HCT116 (cell line): ENCODE measurements at regions not wholly inside any gene's neighbourhood (a gene's known extent, or its start where the extent isn't known, plus 50 kb on each side); places are given as distances from the start of the nearest gene placed in this dataset.

ENCODE experiments used
- ATAC-seq: fragments of 200-7000 bp; cut with Tn5 transposase; 2 replicates; pipeline ENCODE4 v1.9.1; 2020; ENCODE audit warnings: mild to moderate bottlenecking, moderate library complexity
- BruUV-seq: library from RNA; stranded (reverse); fragments of 400-500 nt; replicated peaks from 2 replicates; lab custom pipeline; 2021; lab: Mats Ljungman, UMichigan
- CTCF ChIA-PET: fragments of 300-600 bp; sonication (Branson Sonifier 250); formaldehyde crosslinking; loops from one replicate; lab custom pipeline; 2021; ENCODE audit warnings: antibody characterized with exemption; lab: Charles Lee
- POLR2A ChIA-PET: fragments of 300-600, 350-600 bp; sonication (Branson Sonifier 250); formaldehyde crosslinking; loops from one replicate; lab custom pipeline; 2021; ENCODE audit warnings: antibody characterized with exemption; lab: Charles Lee
- RAD21 ChIA-PET, 2 experiments: fragments of 300-600 bp; sonication (Branson Sonifier 250); formaldehyde crosslinking; loops; one replicate each; lab custom pipeline; 2023; ENCODE audit warnings: low total read pairs in 2 of 2; ENCODE audit not compliant: uncharacterized antibody in 2 of 2, unreplicated experiment in 2 of 2, low non-redundant PET in 1 of 2; lab: Charles Lee
- DNase-seq: peaks from one replicate; pipeline ENCODE4 v3.0.0-alpha.2; 2010; ENCODE audit warnings: low read depth, low spot score
- H2AFZ ChIP-seq: fragments of 200-600 bp; shearing (Covaris generic), sonication (generic); 2 replicates; pipeline ENCODE4 v1.6.1; 2017; ENCODE audit warnings: low read depth, mixed run types, mixed read lengths, antibody characterized with exemption, low read length; ENCODE audit not compliant: poor library complexity, severe bottlenecking
- H3K27ac ChIP-seq: 2 replicates; pipeline ENCODE4 v1.5.1; 2012; ENCODE audit warnings: low read depth, low read length
- H3K27me3 ChIP-seq: fragments of 200-600 bp; sonication (generic); 2 replicates; pipeline ENCODE4 v1.6.1; 2016; ENCODE audit warnings: mixed run types, low read length, mixed read lengths; ENCODE audit not compliant: insufficient read depth
- H3K36me3 ChIP-seq, 2 experiments: fragments of 200-500 bp in 1 of 2; fragments of 200-600 bp in 1 of 2; sonication (Bioruptor generic) in 1 of 2; sonication (generic) in 1 of 2; 2 replicates each; pipeline versions ENCODE4 v1.5.1 to v1.6.1; 2014 to 2016; ENCODE audit warnings: low read length in 2 of 2, inconsistent platforms in 1 of 2, mixed read lengths in 1 of 2, mixed run types in 1 of 2; ENCODE audit not compliant: insufficient read depth in 2 of 2, control insufficient read depth in 1 of 2
- H3K4me1 ChIP-seq, 2 experiments: fragments of 200-600 bp in 1 of 2; sonication (generic) in 1 of 2; 2 replicates each; pipeline versions ENCODE4 v1.5.1 to v1.6.1; 2012 to 2017; ENCODE audit warnings: low read length in 2 of 2, inconsistent platforms in 1 of 2, mild to moderate bottlenecking in 1 of 2, mixed read lengths in 1 of 2, mixed run types in 1 of 2, moderate library complexity in 1 of 2; ENCODE audit not compliant: insufficient read depth in 2 of 2, control insufficient read depth in 1 of 2
- H3K4me2 ChIP-seq: fragments of 200-600 bp; sonication (generic); 2 replicates; pipeline ENCODE4 v1.6.1; 2017; ENCODE audit warnings: mixed run types, low read length, mixed read lengths
- H3K4me3 ChIP-seq, 2 experiments: fragments of 200-600 bp in 1 of 2; sonication (generic) in 1 of 2; replicated peaks in 1 of 2; 2 replicates each; pipeline ENCODE4 v1.5.1; 2011 to 2016; ENCODE audit warnings: low read length in 2 of 2, control low read depth in 1 of 2, low read depth in 1 of 2, mild to moderate bottlenecking in 1 of 2, mixed read lengths in 1 of 2, mixed run types in 1 of 2
- H3K79me2 ChIP-seq: fragments of 200-600 bp; sonication (generic); 2 replicates; pipeline ENCODE4 v1.6.1; 2017; ENCODE audit warnings: mild to moderate bottlenecking, mixed run types, low read length, moderate library complexity, mixed read lengths; ENCODE audit not compliant: insufficient read depth
- H3K9ac ChIP-seq: fragments of 200-600 bp; sonication (generic); 2 replicates; pipeline ENCODE4 v1.6.1; 2016; ENCODE audit warnings: low read length, mixed read lengths
- H3K9me2 ChIP-seq: fragments of 200-600 bp; sonication (generic), shearing (Covaris generic); 2 replicates; pipeline ENCODE4 v1.6.1; 2017; ENCODE audit warnings: mixed run types, mild to moderate bottlenecking, moderate library complexity; ENCODE audit not compliant: insufficient read depth
- H3K9me3 ChIP-seq, 2 experiments: fragments of 200-500 bp in 1 of 2; fragments of 200-600 bp in 1 of 2; sonication (Bioruptor generic) in 1 of 2; sonication (generic) in 1 of 2; 2 replicates each; pipeline ENCODE4 v1.6.1; 2014 to 2017; ENCODE audit warnings: low read length in 2 of 2, mixed read lengths in 2 of 2, inconsistent platforms in 1 of 2, low read depth in 1 of 2, mild to moderate bottlenecking in 1 of 2, mixed run types in 1 of 2, moderate library complexity in 1 of 2; ENCODE audit not compliant: control insufficient read depth in 1 of 2, insufficient read depth in 1 of 2
- H4K20me1 ChIP-seq: fragments of 200-600 bp; sonication (generic), shearing (Covaris generic); 2 replicates; pipeline ENCODE4 v1.6.1; 2017; ENCODE audit warnings: mixed run types, mild to moderate bottlenecking, moderate library complexity; ENCODE audit not compliant: insufficient read depth
- CEBPB ChIP-seq: IDR thresholded peaks from 2 replicates; pipeline ENCODE4 v1.6.1; 2012; ENCODE audit warnings: low read depth
- EGR1 ChIP-seq: IDR thresholded peaks from 2 replicates; pipeline ENCODE4 v1.6.1; 2012; ENCODE audit warnings: low read depth
- ELF1 ChIP-seq: IDR thresholded peaks from 2 replicates; pipeline ENCODE4 v1.6.1; 2012; ENCODE audit warnings: low read depth, borderline replicate concordance
- EZH2 ChIP-seq: fragments of 200-600 bp; sonication (generic); IDR thresholded peaks from 2 replicates; pipeline ENCODE4 v1.6.1; 2017; ENCODE audit warnings: antibody characterized with exemption, mixed run types
- SP1 ChIP-seq: IDR thresholded peaks from 2 replicates; pipeline ENCODE4 v1.6.1; 2012; ENCODE audit warnings: low read depth
- SRF ChIP-seq: IDR thresholded peaks from 2 replicates; pipeline ENCODE4 v1.6.1; 2012; ENCODE audit warnings: low read depth
- TCF7L2 ChIP-seq: IDR thresholded peaks from 2 replicates; pipeline ENCODE4 v1.7.0; 2011; ENCODE audit warnings: borderline replicate concordance, inconsistent platforms; ENCODE audit not compliant: insufficient read depth, insufficient read length; ENCODE audit errors: extremely low read depth
- YY1 ChIP-seq: IDR thresholded peaks from 2 replicates; pipeline ENCODE4 v1.6.1; 2011; ENCODE audit warnings: low read length, low read depth, moderate library complexity, mild to moderate bottlenecking; ENCODE audit not compliant: insufficient replicate concordance; ENCODE audit errors: extremely low read depth
- ZBTB33 ChIP-seq: IDR thresholded peaks from 2 replicates; pipeline ENCODE4 v1.6.1; 2011; ENCODE audit warnings: mild to moderate bottlenecking, low read length, moderate library complexity; ENCODE audit not compliant: insufficient replicate concordance; ENCODE audit errors: extremely low read depth
- ZFX ChIP-seq: fragments of 450-650 bp; IDR thresholded peaks from 2 replicates; pipeline ENCODE4 v1.6.1; 2017
- ZNF274 ChIP-seq: fragments of 200-500 bp; sonication (Bioruptor generic); IDR thresholded peaks from 2 replicates; pipeline ENCODE4 v1.6.1; 2014; ENCODE audit warnings: mild to moderate bottlenecking, low read depth, low read length, inconsistent platforms
- intact Hi-C: fragments of 100-400 bp; cut with micrococcal nuclease; formaldehyde crosslinking; loops from 2 replicates; pipeline ENCODE4 v1.10.0; 2022
- TF ChIP-seq, protein P1 (sequence below): IDR thresholded peaks from 2 replicates; pipeline ENCODE4 v1.6.1; 2012; ENCODE audit warnings: low read depth

DNA sequence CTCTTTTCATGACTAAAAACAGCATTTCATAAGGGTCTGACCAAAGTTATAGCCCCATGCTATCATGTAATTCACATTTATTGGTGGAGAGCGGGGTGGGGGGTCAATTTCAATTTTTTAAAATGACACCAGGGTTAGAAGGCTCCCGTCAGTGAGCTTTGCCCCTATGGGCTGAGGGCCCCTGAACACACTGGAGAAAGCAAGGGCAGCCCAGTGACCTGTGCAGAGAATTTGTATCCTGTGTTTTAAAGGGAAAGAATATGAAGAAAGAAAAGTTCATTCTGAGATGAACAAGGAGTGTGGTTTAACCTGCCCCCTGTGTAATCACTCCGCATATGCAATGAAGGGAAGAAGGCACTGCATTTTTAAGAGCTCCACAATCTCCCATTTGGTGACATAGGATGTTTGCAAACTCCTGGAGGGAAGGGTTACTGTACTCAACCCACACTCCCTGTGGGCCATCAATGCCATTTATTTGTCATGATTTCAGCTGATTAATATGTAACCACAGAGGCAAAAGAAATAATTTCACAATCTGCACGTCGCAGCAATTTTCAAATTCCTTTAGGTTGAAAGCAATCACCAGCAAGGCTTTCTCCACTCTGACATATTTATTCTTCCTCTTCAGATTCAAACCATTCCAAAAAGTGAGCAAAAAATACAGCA is 95.6 kb downstream of the ZNF281 start:
- intact Hi-C loops = loop anchor here (5.0 kb wide), 1 partner anchor 632 kb away; no protein-coding TSS in a partner anchor
- no peak overlapping the region for H3K4me2 ChIP-seq
- no peaks in the 10 kb centered on the region for H3K9me3 ChIP-seq
- no peak overlapping the region for H3K4me3 ChIP-seq
- no peak overlapping the region for H3K27ac ChIP-seq
- H3K27me3 ChIP-seq = no peaks in the 10 kb centered on the region
- ChIA-PET POLR2A (no interaction called here), RAD21 (no interaction called here)
- no peaks in the 10 kb centered on the region for H3K79me2 ChIP-seq
- no peaks in the 10 kb centered on the region for H3K4me1 ChIP-seq
- no peak for ATAC-seq
- no peaks in the 10 kb centered on the region for H3K36me3 ChIP-seq
- H3K9me2 ChIP-seq = no peaks in the 10 kb centered on the region; the same call in 1 of the 2 replicates
- BruUV-seq = no TSS peak
- H3K9ac ChIP-seq = no peak overlapping the region
- no peak for TF ChIP-seq TCF7L2
- TF ChIP-seq ELF1 = no peak
- no peak for TF ChIP-seq SRF
- no peak for TF ChIP-seq ZBTB33
- TF ChIP-seq ZNF274 = no peak
- TF ChIP-seq EGR1 = no peak
- TF ChIP-seq YY1 = no peak
- TF ChIP-seq EZH2 = no peak
- TF ChIP-seq, protein P1, sequence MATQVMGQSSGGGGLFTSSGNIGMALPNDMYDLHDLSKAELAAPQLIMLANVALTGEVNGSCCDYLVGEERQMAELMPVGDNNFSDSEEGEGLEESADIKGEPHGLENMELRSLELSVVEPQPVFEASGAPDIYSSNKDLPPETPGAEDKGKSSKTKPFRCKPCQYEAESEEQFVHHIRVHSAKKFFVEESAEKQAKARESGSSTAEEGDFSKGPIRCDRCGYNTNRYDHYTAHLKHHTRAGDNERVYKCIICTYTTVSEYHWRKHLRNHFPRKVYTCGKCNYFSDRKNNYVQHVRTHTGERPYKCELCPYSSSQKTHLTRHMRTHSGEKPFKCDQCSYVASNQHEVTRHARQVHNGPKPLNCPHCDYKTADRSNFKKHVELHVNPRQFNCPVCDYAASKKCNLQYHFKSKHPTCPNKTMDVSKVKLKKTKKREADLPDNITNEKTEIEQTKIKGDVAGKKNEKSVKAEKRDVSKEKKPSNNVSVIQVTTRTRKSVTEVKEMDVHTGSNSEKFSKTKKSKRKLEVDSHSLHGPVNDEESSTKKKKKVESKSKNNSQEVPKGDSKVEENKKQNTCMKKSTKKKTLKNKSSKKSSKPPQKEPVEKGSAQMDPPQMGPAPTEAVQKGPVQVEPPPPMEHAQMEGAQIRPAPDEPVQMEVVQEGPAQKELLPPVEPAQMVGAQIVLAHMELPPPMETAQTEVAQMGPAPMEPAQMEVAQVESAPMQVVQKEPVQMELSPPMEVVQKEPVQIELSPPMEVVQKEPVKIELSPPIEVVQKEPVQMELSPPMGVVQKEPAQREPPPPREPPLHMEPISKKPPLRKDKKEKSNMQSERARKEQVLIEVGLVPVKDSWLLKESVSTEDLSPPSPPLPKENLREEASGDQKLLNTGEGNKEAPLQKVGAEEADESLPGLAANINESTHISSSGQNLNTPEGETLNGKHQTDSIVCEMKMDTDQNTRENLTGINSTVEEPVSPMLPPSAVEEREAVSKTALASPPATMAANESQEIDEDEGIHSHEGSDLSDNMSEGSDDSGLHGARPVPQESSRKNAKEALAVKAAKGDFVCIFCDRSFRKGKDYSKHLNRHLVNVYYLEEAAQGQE = no peak
- TF ChIP-seq SP1 = no peak
- no peak for TF ChIP-seq CEBPB
- TF ChIP-seq ZFX = no peak
- TF ChIP-seq, all 23 proteins: peak for 0
- CTCF ChIA-PET = interaction anchor here (1.0 kb wide), 1 partner anchor 11 kb away, joined by 3 read pairs; no protein-coding TSS in a partner anchor
- no peak overlapping the region for H2AFZ ChIP-seq
- no peaks in the 10 kb centered on the region for H4K20me1 ChIP-seq
- no peak for DNase-seq
